Kidney glomerular epithelial cell (primary cell): ENCODE measurements at regions not wholly inside any gene's neighbourhood (a gene's known extent, or its start where the extent isn't known, plus 50 kb on each side); places are given as distances from the start of the nearest gene placed in this dataset.
"Not testable (repeated sequence)": the region's sequence is repeated elsewhere in the genome, so short reads cannot be mapped to it uniquely, and the experiment has no call there.

ENCODE experiments used
- DNase-seq: peaks from one replicate; lab custom pipeline; 2025; lab: John Stamatoyannopoulos, UW

GRCh38 chr14:54253195-54253947 is 143.4 kb upstream of the CDKN3 start:
- DNase-seq, result peak; percentile 90

- DNase-seq, result no peak
Measured at GRCh38 chr14:54256156-54256555, 140.7 kb upstream of the CDKN3 start.

GRCh38 chr14:54257424-54257823 is 139.4 kb upstream of the CDKN3 start:
- DNase-seq, result no peak

- no peak for DNase-seq
Measured at GRCh38 chr14:54258382-54258781, 138.4 kb upstream of the CDKN3 start.

GRCh38 chr14:54259821-54260220 is 137.0 kb upstream of the CDKN3 start:
- DNase-seq, result peak; percentile 44

- no peak for DNase-seq
Measured at GRCh38 chr14:54261283-54261682, 135.5 kb upstream of the CDKN3 start.

GRCh38 chr14:54266616-54267015 is 130.2 kb upstream of the CDKN3 start:
- not testable (repeated sequence) for DNase-seq

GRCh38 chr14:54267172-54267571 is 129.6 kb upstream of the CDKN3 start:
- no peak for DNase-seq

GRCh38 chr14:54275997-54276725 is 120.6 kb upstream of the CDKN3 start:
- no peak for DNase-seq

GRCh38 chr14:54278087-54278486 is 118.7 kb upstream of the CDKN3 start:
- no peak for DNase-seq

- no peak for DNase-seq
Measured at GRCh38 chr14:54278665-54279295, 118.0 kb upstream of the CDKN3 start.

GRCh38 chr14:54282849-54283248 is 114.0 kb upstream of the CDKN3 start:
- no peak for DNase-seq

GRCh38 chr14:54285030-54285429 is 111.8 kb upstream of the CDKN3 start:
- DNase-seq, result no peak

GRCh38 chr14:54291491-54292191 is 105.2 kb upstream of the CDKN3 start:
- DNase-seq, result no peak

GRCh38 chr14:54294802-54295201 is 102.0 kb upstream of the CDKN3 start:
- no peak for DNase-seq

- no peak for DNase-seq
Measured at GRCh38 chr14:54299410-54300363, 97.1 kb upstream of the CDKN3 start.

- no peak for DNase-seq
Measured at GRCh38 chr14:54300881-54301280, 95.9 kb upstream of the CDKN3 start.

GRCh38 chr14:54301359-54301758 is 95.4 kb upstream of the CDKN3 start:
- no peak for DNase-seq

- DNase-seq, result no peak
Measured at GRCh38 chr14:54306806-54307205, 90.0 kb upstream of the CDKN3 start.

- DNase-seq, result no peak
Measured at GRCh38 chr14:54309615-54310014, 87.2 kb upstream of the CDKN3 start.

GRCh38 chr14:54310151-54310850 is 86.5 kb upstream of the CDKN3 start:
- DNase-seq, result no peak
